ENCODE measurements at regions not wholly inside any gene's neighbourhood (a gene's known extent, or its start where the extent isn't known, plus 50 kb on each side); places are given as distances from the start of the nearest gene placed in this dataset.

GRCh38 chr18:71426441-71426840 is 1117.7 kb downstream of the CBLN2 start:
- Histone ChIP-seq H3K4me3 (ENCODE audit: severe bottlenecking) (no peak overlapping the region), H3K27ac (ENCODE audit: poor library complexity, severe bottlenecking) (no peak overlapping the region), H3K9me3 (ENCODE audit: severe bottlenecking) (no peaks in the 10 kb centered on the region), H3K27me3 (ENCODE audit: insufficient read depth, poor library complexity, severe bottlenecking) (no peaks in the 10 kb centered on the region), H3K4me1 (ENCODE audit: insufficient read depth, poor library complexity, severe bottlenecking) (no peaks in the 10 kb centered on the region), H3K36me3 (ENCODE audit: low read depth) (no peaks in the 10 kb centered on the region)
- DNase-seq (ENCODE audit: low spot score) (no peak), ATAC-seq (ENCODE audit: low read depth) (no peak)
- TF ChIP-seq CTCF (IDR thresholded peaks at IDR 0.05; ENCODE audit: poor library complexity, severe bottlenecking), result peak; percentile 10

GRCh38 chr18:71405169-71405809 is 1116.4 kb downstream of the SOCS6 start:
- no peaks in the 10 kb centered on the region for H3K9me3 ChIP-seq (ENCODE audit: severe bottlenecking)

GRCh38 chr18:71403501-71403900 is 1114.7 kb downstream of the SOCS6 start:
- Histone ChIP-seq H3K4me3 (ENCODE audit: severe bottlenecking) (no peak overlapping the region), H3K36me3 (ENCODE audit: low read depth) (no peaks in the 10 kb centered on the region), H3K9me3 (ENCODE audit: severe bottlenecking) (no peaks in the 10 kb centered on the region), H3K27me3 (ENCODE audit: insufficient read depth, poor library complexity, severe bottlenecking) (peaks cover 4% of the 10 kb centered on the region), H3K27ac (ENCODE audit: poor library complexity, severe bottlenecking) (no peak overlapping the region), H3K4me1 (ENCODE audit: insufficient read depth, poor library complexity, severe bottlenecking) (no peaks in the 10 kb centered on the region)
- DNase-seq (ENCODE audit: low spot score) (no peak), ATAC-seq (ENCODE audit: low read depth) (no peak)
- no peak for TF ChIP-seq CTCF (IDR thresholded peaks at IDR 0.05; ENCODE audit: poor library complexity, severe bottlenecking)

More at GRCh38 chr18:71405169-71405809, 1116.4 kb downstream of the SOCS6 start:
- H3K36me3 ChIP-seq (ENCODE audit: low read depth), result no peaks in the 10 kb centered on the region
- no peak overlapping the region for H3K4me3 ChIP-seq (ENCODE audit: severe bottlenecking)
- no peak overlapping the region for H3K27ac ChIP-seq (ENCODE audit: poor library complexity, severe bottlenecking)
- TF ChIP-seq CTCF (IDR thresholded peaks at IDR 0.05; ENCODE audit: poor library complexity, severe bottlenecking), result no peak
- peaks cover 4% of the 10 kb centered on the region for H3K27me3 ChIP-seq (ENCODE audit: insufficient read depth, poor library complexity, severe bottlenecking)
- no peaks in the 10 kb centered on the region for H3K4me1 ChIP-seq (ENCODE audit: insufficient read depth, poor library complexity, severe bottlenecking)
- DNase-seq (ENCODE audit: low spot score), result no peak
- ATAC-seq (ENCODE audit: low read depth), result no peak

- no peak for DNase-seq (ENCODE audit: low spot score)
- no peaks in the 10 kb centered on the region for H3K4me1 ChIP-seq (ENCODE audit: insufficient read depth, poor library complexity, severe bottlenecking)
- H3K27me3 ChIP-seq (ENCODE audit: insufficient read depth, poor library complexity, severe bottlenecking), result no peaks in the 10 kb centered on the region
- no peak for TF ChIP-seq CTCF (IDR thresholded peaks at IDR 0.05; ENCODE audit: poor library complexity, severe bottlenecking)
- H3K36me3 ChIP-seq (ENCODE audit: low read depth), result no peaks in the 10 kb centered on the region
- ATAC-seq (ENCODE audit: low read depth), result no peak
- H3K27ac ChIP-seq (ENCODE audit: poor library complexity, severe bottlenecking), result no peak overlapping the region
- H3K4me3 ChIP-seq (ENCODE audit: severe bottlenecking), result no peak overlapping the region
- H3K9me3 ChIP-seq (ENCODE audit: severe bottlenecking), result no peaks in the 10 kb centered on the region
These were observed 1109.7 kb downstream of the SOCS6 start for GRCh38 chr18:71398531-71398930.

GRCh38 chr18:71388148-71388547 is 1099.3 kb downstream of the SOCS6 start:
- Histone ChIP-seq H3K36me3 (ENCODE audit: low read depth) (no peaks in the 10 kb centered on the region), H3K27me3 (ENCODE audit: insufficient read depth, poor library complexity, severe bottlenecking) (no peaks in the 10 kb centered on the region), H3K9me3 (ENCODE audit: severe bottlenecking) (no peaks in the 10 kb centered on the region), H3K4me1 (ENCODE audit: insufficient read depth, poor library complexity, severe bottlenecking) (no peaks in the 10 kb centered on the region), H3K27ac (ENCODE audit: poor library complexity, severe bottlenecking) (no peak overlapping the region), H3K4me3 (ENCODE audit: severe bottlenecking) (no peak overlapping the region)
- no peak for TF ChIP-seq CTCF (IDR thresholded peaks at IDR 0.05; ENCODE audit: poor library complexity, severe bottlenecking)
- no peak for ATAC-seq (ENCODE audit: low read depth)
- no peak for DNase-seq (ENCODE audit: low spot score)
